Neural cell (in vitro differentiated cells): ENCODE measurements at regions not wholly inside any gene's neighbourhood (a gene's known extent, or its start where the extent isn't known, plus 50 kb on each side); places are given as distances from the start of the nearest gene placed in this dataset.

Experiments used
- H2AFZ ChIP-seq: fragments of 200-600, 300-800 bp; sonication (generic), shearing (Covaris generic); 2 replicates; pipeline ENCODE4 v1.6.0; 2014; ENCODE audit warnings: low read depth, mild to moderate bottlenecking, antibody characterized with exemption, low read length, moderate library complexity
- H3F3A ChIP-seq: fragments of 200-600 bp; shearing (Covaris generic); 2 replicates; pipeline ENCODE4 v1.6.1; 2016; ENCODE audit warnings: mild to moderate bottlenecking, moderate library complexity, mixed read lengths, antibody characterized with exemption, low read length; ENCODE audit not compliant: insufficient read depth, poor library complexity, severe bottlenecking
- H3K27ac ChIP-seq: fragments of 200-600, 300-800 bp; sonication (generic), shearing (Covaris generic); 2 replicates; pipeline ENCODE4 v1.5.1; 2014; ENCODE audit warnings: mild to moderate bottlenecking, low read length, moderate library complexity
- H3K27me3 ChIP-seq: fragments of 300-800, 200-600 bp; sonication (generic), shearing (Covaris generic); 2 replicates; pipeline ENCODE4 v1.6.0; 2014; ENCODE audit warnings: mild to moderate bottlenecking, low read depth, low read length, moderate library complexity; ENCODE audit not compliant: insufficient read depth
- H3K36me3 ChIP-seq: fragments of 300-800, 200-600 bp; sonication (generic), shearing (Covaris generic); 2 replicates; pipeline ENCODE4 v1.5.1; 2014; ENCODE audit warnings: mild to moderate bottlenecking, antibody characterized with exemption, low read length, moderate library complexity; ENCODE audit not compliant: insufficient read depth
- H3K4me2 ChIP-seq: fragments of 300-800, 200-600 bp; sonication (generic), shearing (Covaris generic); 2 replicates; pipeline ENCODE4 v1.6.0; 2014; ENCODE audit warnings: mild to moderate bottlenecking, low read length
- H3K4me3 ChIP-seq: fragments of 300-800, 200-600 bp; sonication (generic), shearing (Covaris generic); 2 replicates; pipeline ENCODE4 v1.5.1; 2014; ENCODE audit warnings: mild to moderate bottlenecking, low read length, moderate library complexity
- H3K79me2 ChIP-seq: fragments of 200-600 bp; shearing (Covaris generic); replicated peaks from 2 replicates; pipeline ENCODE4 v1.6.0; 2014; ENCODE audit warnings: mild to moderate bottlenecking, low read length, moderate library complexity; ENCODE audit not compliant: insufficient read depth
- H3K9ac ChIP-seq: fragments of 300-800, 200-600 bp; sonication (generic), shearing (Covaris generic); 2 replicates; pipeline ENCODE4 v1.6.1; 2016; ENCODE audit warnings: mild to moderate bottlenecking, low read length, mixed read lengths
- H3K9me2 ChIP-seq: fragments of 200-600 bp; shearing (Covaris generic); 2 replicates; pipeline ENCODE4 v1.6.1; 2016; ENCODE audit warnings: mild to moderate bottlenecking, low read length, mixed read lengths; ENCODE audit not compliant: insufficient read depth
- H3K9me3 ChIP-seq: fragments of 200-600, 300-800 bp; sonication (generic), shearing (Covaris generic); 2 replicates; pipeline ENCODE4 v1.6.1; 2016; ENCODE audit warnings: mild to moderate bottlenecking, mixed run types, low read length, moderate library complexity, mixed read lengths
- H4K20me1 ChIP-seq: fragments of 200-600 bp; shearing (Covaris generic); 2 replicates; pipeline ENCODE4 v1.6.1; 2016; ENCODE audit warnings: mild to moderate bottlenecking, mixed run types; ENCODE audit not compliant: insufficient read depth
- CTCF ChIP-seq: fragments of 450-650 bp; IDR thresholded peaks from 2 replicates; pipeline ENCODE4 v1.5.1; 2014; ENCODE audit warnings: antibody characterized with exemption, mild to moderate bottlenecking, moderate library complexity; ENCODE audit not compliant: poor library complexity, severe bottlenecking
- EP300 ChIP-seq: fragments of 450-650 bp; conservative IDR thresholded peaks from 2 replicates; pipeline ENCODE4 v1.6.1; 2014; ENCODE audit warnings: antibody characterized with exemption, mild to moderate bottlenecking, moderate library complexity; ENCODE audit not compliant: poor library complexity, severe bottlenecking
- EZH2 ChIP-seq: fragments of 200-600, 300-800 bp; shearing (Covaris generic), sonication (generic); IDR thresholded peaks from 2 replicates; pipeline ENCODE4 v1.6.1; 2014; ENCODE audit warnings: antibody characterized with exemption, low read length, borderline replicate concordance, mild to moderate bottlenecking; ENCODE audit not compliant: insufficient read depth, poor library complexity, severe bottlenecking
- MXI1 ChIP-seq: fragments of 450-650 bp; conservative IDR thresholded peaks from 2 replicates; pipeline ENCODE4 v1.6.1; 2014; ENCODE audit warnings: antibody characterized with exemption, mild to moderate bottlenecking; ENCODE audit not compliant: poor library complexity, severe bottlenecking
- POLR2AphosphoS5 ChIP-seq: IDR thresholded peaks from 2 replicates; pipeline ENCODE4 v1.6.1; 2012
- RAD21 ChIP-seq: fragments of 450-650 bp; conservative IDR thresholded peaks from 2 replicates; pipeline ENCODE4 v1.6.1; 2014; ENCODE audit warnings: antibody characterized with exemption, mild to moderate bottlenecking, moderate library complexity
- SMC3 ChIP-seq: fragments of 450-650 bp; conservative IDR thresholded peaks from 2 replicates; pipeline ENCODE4 v1.6.1; 2014; ENCODE audit warnings: antibody characterized with exemption, mild to moderate bottlenecking, moderate library complexity; ENCODE audit not compliant: poor library complexity
- TAF1 ChIP-seq: IDR thresholded peaks from 2 replicates; pipeline ENCODE4 v1.6.1; 2012; ENCODE audit warnings: low read depth
- TF ChIP-seq, protein P1 (sequence below): IDR thresholded peaks from 2 replicates; pipeline ENCODE4 v1.6.1; 2012; ENCODE audit warnings: borderline replicate concordance

DNA sequence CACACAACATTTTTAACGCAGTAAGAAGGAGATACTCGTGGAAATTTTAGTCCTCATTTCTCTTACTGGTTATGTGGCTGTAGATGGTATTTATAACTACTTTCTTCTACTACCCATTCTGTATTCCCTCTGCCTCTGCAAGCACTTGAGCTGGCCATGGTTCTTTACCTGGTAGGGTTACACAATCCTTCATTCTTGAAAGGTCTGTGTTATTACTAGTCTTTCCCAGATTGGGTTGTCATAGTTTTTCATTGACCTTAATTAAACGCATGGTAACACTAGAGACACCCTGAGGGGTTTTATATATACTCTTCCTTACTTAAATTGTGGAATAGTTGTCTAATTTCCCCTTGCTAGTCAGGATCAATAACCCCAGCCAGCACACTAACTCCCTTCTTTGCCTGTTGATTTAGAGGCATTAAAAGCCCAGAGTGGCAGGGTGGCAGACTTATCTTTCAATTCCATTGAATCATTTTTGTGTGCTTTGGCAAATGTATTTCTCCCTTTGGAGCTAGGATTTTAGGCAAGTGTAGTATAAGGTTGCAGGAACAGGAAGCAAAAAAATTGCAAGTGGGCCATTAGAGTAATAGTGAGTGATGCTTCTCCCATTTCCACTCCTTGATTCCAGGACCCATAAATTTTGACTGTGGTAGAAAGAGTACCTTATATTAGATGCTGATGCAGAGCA, 113.6 kb upstream of the EMCN start:
- Histone ChIP-seq H3K9ac (no peak overlapping the region), H3F3A (no peaks in the 10 kb centered on the region), H3K9me3 (no peaks in the 10 kb centered on the region), H4K20me1 (no peaks in the 10 kb centered on the region), H3K4me2 (no peak overlapping the region), H3K27ac (no peak overlapping the region), H3K27me3 (no peaks in the 10 kb centered on the region), H3K79me2 (no peaks in the 10 kb centered on the region), H3K4me3 (no peak overlapping the region), H2AFZ (no peak overlapping the region), H3K9me2 (no peaks in the 10 kb centered on the region), H3K36me3 (no peaks in the 10 kb centered on the region)
- TF ChIP-seq SMC3 (no peak), CTCF (no peak), EP300 (no peak), TAF1 (no peak), RAD21 (no peak), EZH2 (no peak), POLR2AphosphoS5 (no peak), MXI1 (no peak)
- TF ChIP-seq, protein P1, sequence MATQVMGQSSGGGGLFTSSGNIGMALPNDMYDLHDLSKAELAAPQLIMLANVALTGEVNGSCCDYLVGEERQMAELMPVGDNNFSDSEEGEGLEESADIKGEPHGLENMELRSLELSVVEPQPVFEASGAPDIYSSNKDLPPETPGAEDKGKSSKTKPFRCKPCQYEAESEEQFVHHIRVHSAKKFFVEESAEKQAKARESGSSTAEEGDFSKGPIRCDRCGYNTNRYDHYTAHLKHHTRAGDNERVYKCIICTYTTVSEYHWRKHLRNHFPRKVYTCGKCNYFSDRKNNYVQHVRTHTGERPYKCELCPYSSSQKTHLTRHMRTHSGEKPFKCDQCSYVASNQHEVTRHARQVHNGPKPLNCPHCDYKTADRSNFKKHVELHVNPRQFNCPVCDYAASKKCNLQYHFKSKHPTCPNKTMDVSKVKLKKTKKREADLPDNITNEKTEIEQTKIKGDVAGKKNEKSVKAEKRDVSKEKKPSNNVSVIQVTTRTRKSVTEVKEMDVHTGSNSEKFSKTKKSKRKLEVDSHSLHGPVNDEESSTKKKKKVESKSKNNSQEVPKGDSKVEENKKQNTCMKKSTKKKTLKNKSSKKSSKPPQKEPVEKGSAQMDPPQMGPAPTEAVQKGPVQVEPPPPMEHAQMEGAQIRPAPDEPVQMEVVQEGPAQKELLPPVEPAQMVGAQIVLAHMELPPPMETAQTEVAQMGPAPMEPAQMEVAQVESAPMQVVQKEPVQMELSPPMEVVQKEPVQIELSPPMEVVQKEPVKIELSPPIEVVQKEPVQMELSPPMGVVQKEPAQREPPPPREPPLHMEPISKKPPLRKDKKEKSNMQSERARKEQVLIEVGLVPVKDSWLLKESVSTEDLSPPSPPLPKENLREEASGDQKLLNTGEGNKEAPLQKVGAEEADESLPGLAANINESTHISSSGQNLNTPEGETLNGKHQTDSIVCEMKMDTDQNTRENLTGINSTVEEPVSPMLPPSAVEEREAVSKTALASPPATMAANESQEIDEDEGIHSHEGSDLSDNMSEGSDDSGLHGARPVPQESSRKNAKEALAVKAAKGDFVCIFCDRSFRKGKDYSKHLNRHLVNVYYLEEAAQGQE: no peak

GRCh38 chr4:100630341-100630740, 112.5 kb upstream of the EMCN start:
- no peak overlapping the region for H3K27ac ChIP-seq
- TF ChIP-seq TAF1: no peak
- TF ChIP-seq RAD21: no peak
- no peaks in the 10 kb centered on the region for H3F3A ChIP-seq
- no peak overlapping the region for H3K4me2 ChIP-seq
- no peaks in the 10 kb centered on the region for H3K36me3 ChIP-seq
- H3K4me3 ChIP-seq: no peak overlapping the region
- H3K9me2 ChIP-seq: no peaks in the 10 kb centered on the region
- H3K9me3 ChIP-seq: no peaks in the 10 kb centered on the region
- no peaks in the 10 kb centered on the region for H3K79me2 ChIP-seq
- H2AFZ ChIP-seq: no peak overlapping the region
- no peaks in the 10 kb centered on the region for H3K27me3 ChIP-seq
- H4K20me1 ChIP-seq: no peaks in the 10 kb centered on the region
- no peak overlapping the region for H3K9ac ChIP-seq
